ENCODE measurements at regions not wholly inside any gene's neighbourhood (a gene's known extent, or its start where the extent isn't known, plus 50 kb on each side); places are given as distances from the start of the nearest gene placed in this dataset.

GRCh38 chr12:126572170-126572569, 1506.9 kb downstream of the AACS start:
- TF ChIP-seq ZFX (IDR thresholded peaks at IDR 0.05) = no peak
- TF ChIP-seq CTCF (conservative IDR thresholded peaks at IDR 0.05) = no peak
